BE2C (cell line): ENCODE measurements at regions not wholly inside any gene's neighbourhood (a gene's known extent, or its start where the extent isn't known, plus 50 kb on each side); places are given as distances from the start of the nearest gene placed in this dataset.
"Not testable (repeated sequence)": the region's sequence is repeated elsewhere in the genome, so short reads cannot be mapped to it uniquely, and the experiment has no call there.

Source experiments
- DNase-seq: peaks from one replicate; pipeline ENCODE4 v3.0.0-alpha.2; 2020
- H3K27me3 ChIP-seq: fragments of 250-450 bp; sonication (Bioruptor Pico); 2 replicates; pipeline ENCODE4 v1.5.1; 2020; ENCODE audit warnings: mild to moderate bottlenecking
- H3K36me3 ChIP-seq: fragments of 250-450 bp; sonication (Bioruptor Pico); 2 replicates; pipeline ENCODE4 v1.5.1; 2020; ENCODE audit warnings: mild to moderate bottlenecking
- H3K4me1 ChIP-seq: fragments of 250-450 bp; sonication (Bioruptor Pico); 2 replicates; pipeline ENCODE4 v1.5.1; 2020
- H3K4me3 ChIP-seq: 2 replicates; pipeline ENCODE4 v1.5.1; 2011; ENCODE audit warnings: low read depth, low read length
- H3K9me3 ChIP-seq: fragments of 250-450 bp; sonication (Bioruptor Pico); 2 replicates; pipeline ENCODE4 v1.5.1; 2020
- TF ChIP-seq, protein P1 (sequence below): IDR thresholded peaks from 2 replicates; pipeline ENCODE4 v1.5.1; 2012; ENCODE audit warnings: mild to moderate bottlenecking, low read depth, low read length

DNA sequence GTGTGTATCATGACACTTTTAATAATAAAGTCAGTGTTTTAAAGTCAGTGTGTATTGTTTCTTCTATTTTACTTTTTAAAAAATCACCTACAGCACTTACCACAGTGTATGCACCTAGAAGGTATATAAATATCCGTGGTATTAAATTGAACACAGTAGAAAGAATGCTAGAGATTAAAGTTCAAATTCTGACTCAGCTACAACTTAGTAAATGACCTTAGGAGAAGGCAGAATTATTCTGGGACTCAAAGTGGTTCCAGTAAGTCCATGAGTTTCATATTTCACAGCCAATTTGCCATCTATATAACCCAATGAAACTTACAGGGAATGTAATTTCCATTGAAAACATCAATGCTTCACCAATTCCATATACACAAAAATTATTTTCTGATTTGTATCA, 52.7 kb upstream of the MAP4 start:
- Histone ChIP-seq H3K4me3 (no peak overlapping the region), H3K4me1 (no peaks in the 10 kb centered on the region), H3K9me3 (no peaks in the 10 kb centered on the region), H3K27me3 (no peaks in the 10 kb centered on the region), H3K36me3 (no peaks in the 10 kb centered on the region)
- DNase-seq = no peak
- TF ChIP-seq, protein P1, sequence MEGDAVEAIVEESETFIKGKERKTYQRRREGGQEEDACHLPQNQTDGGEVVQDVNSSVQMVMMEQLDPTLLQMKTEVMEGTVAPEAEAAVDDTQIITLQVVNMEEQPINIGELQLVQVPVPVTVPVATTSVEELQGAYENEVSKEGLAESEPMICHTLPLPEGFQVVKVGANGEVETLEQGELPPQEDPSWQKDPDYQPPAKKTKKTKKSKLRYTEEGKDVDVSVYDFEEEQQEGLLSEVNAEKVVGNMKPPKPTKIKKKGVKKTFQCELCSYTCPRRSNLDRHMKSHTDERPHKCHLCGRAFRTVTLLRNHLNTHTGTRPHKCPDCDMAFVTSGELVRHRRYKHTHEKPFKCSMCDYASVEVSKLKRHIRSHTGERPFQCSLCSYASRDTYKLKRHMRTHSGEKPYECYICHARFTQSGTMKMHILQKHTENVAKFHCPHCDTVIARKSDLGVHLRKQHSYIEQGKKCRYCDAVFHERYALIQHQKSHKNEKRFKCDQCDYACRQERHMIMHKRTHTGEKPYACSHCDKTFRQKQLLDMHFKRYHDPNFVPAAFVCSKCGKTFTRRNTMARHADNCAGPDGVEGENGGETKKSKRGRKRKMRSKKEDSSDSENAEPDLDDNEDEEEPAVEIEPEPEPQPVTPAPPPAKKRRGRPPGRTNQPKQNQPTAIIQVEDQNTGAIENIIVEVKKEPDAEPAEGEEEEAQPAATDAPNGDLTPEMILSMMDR = no peak

DNA sequence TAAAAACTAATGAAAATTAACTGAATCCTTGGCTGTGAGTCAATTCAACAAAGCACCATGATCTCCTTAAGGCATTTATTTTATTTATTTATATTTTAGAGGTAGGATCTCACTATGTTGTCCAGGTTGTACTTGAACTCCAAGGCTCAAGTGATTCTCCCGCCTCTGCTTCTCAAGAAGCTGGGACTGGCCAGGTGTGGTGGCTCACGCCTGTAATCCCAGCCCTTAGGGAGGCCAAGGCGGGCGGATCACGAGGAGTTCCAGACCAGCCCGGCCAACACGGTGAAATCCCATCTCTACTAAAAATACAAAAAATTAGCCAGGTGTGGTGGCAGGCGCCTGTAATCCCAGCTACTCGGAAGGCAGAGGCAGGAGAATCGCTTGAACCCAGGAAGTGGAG, 52.1 kb upstream of the MAP4 start:
- H3K4me1 ChIP-seq, H3K36me3 ChIP-seq, DNase-seq, H3K9me3 ChIP-seq, H3K27me3 ChIP-seq, H3K4me3 ChIP-seq: not testable (repeated sequence)

DNA sequence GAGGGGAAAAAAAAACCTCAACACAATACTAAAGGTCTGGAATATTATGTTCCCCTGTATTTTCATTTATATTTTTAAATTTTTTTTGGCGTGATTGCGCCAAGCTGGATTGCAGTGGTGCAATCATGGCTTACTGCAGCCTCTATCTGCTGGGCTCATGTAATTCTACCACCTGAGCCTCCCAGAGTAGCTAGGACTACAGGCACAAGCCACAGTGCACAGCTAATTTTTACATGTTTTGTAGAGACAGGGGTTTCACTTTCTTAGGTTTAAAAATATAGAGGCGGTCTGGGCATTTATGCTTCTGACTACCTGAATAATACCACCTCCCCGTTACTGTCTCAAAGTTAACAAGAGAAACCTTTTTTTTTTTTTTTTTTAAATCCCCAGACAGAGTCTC, 51.1 kb upstream of the MAP4 start:
- TF ChIP-seq, protein P1 = no peak
- H3K9me3 ChIP-seq = no peaks in the 10 kb centered on the region
- no peaks in the 10 kb centered on the region for H3K36me3 ChIP-seq
- H3K27me3 ChIP-seq = no peaks in the 10 kb centered on the region
- H3K4me3 ChIP-seq = no peak overlapping the region
- DNase-seq = no peak
- H3K4me1 ChIP-seq = no peaks in the 10 kb centered on the region
